ENCODE measurements at regions not wholly inside any gene's neighbourhood (a gene's known extent, or its start where the extent isn't known, plus 50 kb on each side); places are given as distances from the start of the nearest gene placed in this dataset.

GRCh38 chr18:76564117-76564516 is 69.1 kb upstream of the ZNF516 start:
- Histone ChIP-seq H3K36me3 (ENCODE audit: control insufficient read depth, insufficient read depth, low read length) (no peaks in the 10 kb centered on the region), H3K4me3 (ENCODE audit: low read depth, low read length) (no peak overlapping the region), H3K27me3 (ENCODE audit: control insufficient read depth, insufficient read depth, low read length) (no peaks in the 10 kb centered on the region)
- DNase-seq (ENCODE audit: low read depth) = no peak
- POLR2A ChIA-PET = no interaction called here
- TF ChIP-seq CTCF (IDR thresholded peaks at IDR 0.05; ENCODE audit: insufficient read depth, low read depth, low read length) = no peak
- CTCF ChIA-PET = interaction anchor here (1.5 to 2.1 kb wide), 2 partner anchors 44 to 56 kb away, joined by 3 to 9 read pairs; no protein-coding TSS in a partner anchor

GRCh38 chr18:76562286-76563122 is 67.5 kb upstream of the ZNF516 start:
- H3K27me3 ChIP-seq (ENCODE audit: control insufficient read depth, insufficient read depth, low read length) = no peaks in the 10 kb centered on the region
- TF ChIP-seq CTCF (IDR thresholded peaks at IDR 0.05; ENCODE audit: insufficient read depth, low read depth, low read length) = no peak
- POLR2A ChIA-PET = no interaction called here

GRCh38 chr18:76558881-76559667 is 64.0 kb upstream of the ZNF516 start:
- no peak for TF ChIP-seq CTCF (IDR thresholded peaks at IDR 0.05; ENCODE audit: insufficient read depth, low read depth, low read length)
- ChIA-PET POLR2A (no interaction called here), CTCF (interaction anchor here (1.0 to 1.4 kb wide), 2 partner anchors 12 to 160 kb away, joined by 3 read pairs; no protein-coding TSS in a partner anchor)
- no peaks in the 10 kb centered on the region for H3K27me3 ChIP-seq (ENCODE audit: control insufficient read depth, insufficient read depth, low read length)
- no peak for DNase-seq (ENCODE audit: low read depth)
- no peaks in the 10 kb centered on the region for H3K36me3 ChIP-seq (ENCODE audit: control insufficient read depth, insufficient read depth, low read length)
- no peak overlapping the region for H3K4me3 ChIP-seq (ENCODE audit: low read depth, low read length)

More at GRCh38 chr18:76562286-76563122, 67.5 kb upstream of the ZNF516 start:
- no peaks in the 10 kb centered on the region for H3K36me3 ChIP-seq (ENCODE audit: control insufficient read depth, insufficient read depth, low read length)
- no peak overlapping the region for H3K4me3 ChIP-seq (ENCODE audit: low read depth, low read length)
- no peak for DNase-seq (ENCODE audit: low read depth)
- CTCF ChIA-PET = interaction anchor here (0.8 kb wide), 1 partner anchor 12 kb away, joined by 3 read pairs; no protein-coding TSS in a partner anchor

GRCh38 chr18:76557026-76557575 is 62.1 kb upstream of the ZNF516 start:
- H3K27me3 ChIP-seq (ENCODE audit: control insufficient read depth, insufficient read depth, low read length) = no peaks in the 10 kb centered on the region
- TF ChIP-seq CTCF (IDR thresholded peaks at IDR 0.05; ENCODE audit: insufficient read depth, low read depth, low read length) = no peak
- H3K36me3 ChIP-seq (ENCODE audit: control insufficient read depth, insufficient read depth, low read length) = no peaks in the 10 kb centered on the region
- H3K4me3 ChIP-seq (ENCODE audit: low read depth, low read length) = no peak overlapping the region
- DNase-seq (ENCODE audit: low read depth) = no peak
- ChIA-PET CTCF (interaction anchor here (1.4 kb wide), 1 partner anchor 63 kb away, joined by 3 read pairs; no protein-coding TSS in a partner anchor), POLR2A (no interaction called here)

All from BJ (cell line).